ENCODE measurements at regions not wholly inside any gene's neighbourhood (a gene's known extent, or its start where the extent isn't known, plus 50 kb on each side); places are given as distances from the start of the nearest gene placed in this dataset.

- TF ChIP-seq CTCF (conservative IDR thresholded peaks at IDR 0.05; ENCODE audit: low read length) (no peak), EZH2phosphoT487 (IDR thresholded peaks at IDR 0.05; ENCODE audit: borderline replicate concordance, low read depth, low read length) (no peak)
Observed at GRCh38 chr20:10786678-10787077, 112.9 kb upstream of the JAG1 start.
